Kidney (tissue), 13 donors: ENCODE measurements at regions not wholly inside any gene's neighbourhood (a gene's known extent, or its start where the extent isn't known, plus 50 kb on each side); places are given as distances from the start of the nearest gene placed in this dataset.
A peak's percentile ranks its signal among the peaks of the same experiment; 100 is the strongest.

Source experiments
- DNase-seq, 5 donors: peaks; one replicate each; pipeline ENCODE4 v3.0.0-alpha.2; 2013 to 2020
- FAIRE-seq: peaks from 2 replicates; lab custom pipeline; 2012; peaks lifted over from hg19 to GRCh38; lab: Jason Lieb, UNC
- H3K27ac ChIP-seq, 2 donors: one replicate each; pipeline ENCODE4 v1.7.0; 2013; ENCODE audit warnings: low read depth in 2 of 2, low read length in 2 of 2, inconsistent platforms in 1 of 2
- H3K27me3 ChIP-seq: one replicate; pipeline ENCODE4 v1.7.1; 2013; ENCODE audit warnings: low read length, inconsistent platforms; ENCODE audit not compliant: control insufficient read depth, insufficient read depth
- H3K36me3 ChIP-seq, 3 donors: one replicate each; pipeline versions ENCODE4 v1.7.0 to v1.7.1; 2013; ENCODE audit warnings: low read length in 3 of 3, control low read depth in 1 of 3, inconsistent platforms in 1 of 3; ENCODE audit not compliant: insufficient read depth in 3 of 3, control insufficient read depth in 2 of 3
- H3K4me1 ChIP-seq, 3 donors: one replicate each; pipeline versions ENCODE4 v1.7.0 to v1.7.1; 2013; ENCODE audit warnings: low read length in 3 of 3, inconsistent platforms in 1 of 3, low read depth in 1 of 3; ENCODE audit not compliant: control insufficient read depth in 2 of 3, insufficient read depth in 2 of 3
- H3K4me3 ChIP-seq, 3 donors: one replicate each; pipeline versions ENCODE4 v1.7.0 to v1.8.1; 2013; ENCODE audit warnings: low read length in 3 of 3, control low read depth in 1 of 3, inconsistent platforms in 1 of 3
- H3K9ac ChIP-seq, 3 donors: one replicate each; pipeline versions ENCODE4 v1.7.0 to v1.7.1; 2013; ENCODE audit warnings: low read length in 3 of 3, control low read depth in 1 of 3, inconsistent platforms in 1 of 3
- H3K9me3 ChIP-seq, 3 donors: one replicate each; pipeline versions ENCODE4 v1.7.0 to v1.7.1; 2013; ENCODE audit warnings: low read length in 3 of 3, control low read depth in 1 of 3, inconsistent platforms in 1 of 3; ENCODE audit not compliant: control insufficient read depth in 2 of 3, insufficient read depth in 1 of 3
- intact Hi-C: fragments of 100-400 bp; cut with DNase I; formaldehyde crosslinking; loops from one replicate; pipeline ENCODE4 v1.11.1; 2022
- TF ChIP-seq, protein P1 (sequence below): IDR thresholded peaks from 3 replicates; pipeline ENCODE4 v1.5.1; 2012; ENCODE audit warnings: mild to moderate bottlenecking, moderate library complexity, borderline replicate concordance; ENCODE audit not compliant: insufficient read depth; ENCODE audit errors: extremely low read depth
- donor health status: control.
- donor health status: control.
- donor health status: control.
- donor health status: control.
- donor health status: control.
- donor health status: DM: yes; HTN: yes; CAD: no.
- donor health status: Normal renal cell carcinoma (clear cell type).

DNA sequence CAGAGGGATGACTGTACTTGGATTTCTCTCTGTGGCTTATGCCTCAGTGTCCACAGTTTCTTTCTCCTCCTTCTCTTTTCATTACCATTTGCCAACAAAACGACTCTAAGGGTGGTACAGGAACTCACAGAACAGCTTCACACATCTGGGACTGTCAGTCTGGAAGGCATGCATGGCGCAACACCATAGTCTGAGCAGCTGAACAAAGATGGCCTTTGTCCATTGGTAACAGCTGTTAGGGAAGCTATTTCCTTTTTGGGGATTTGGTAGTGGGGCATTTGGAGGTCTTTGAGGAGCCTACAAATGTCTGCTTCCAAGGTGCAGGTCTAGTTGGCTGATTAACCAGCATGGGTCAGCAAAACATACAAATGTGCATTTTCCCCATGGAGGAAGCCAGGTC is 81.4 kb upstream of the PCDH8 start:
- Histone ChIP-seq H3K4me1 (no peaks in the 10 kb centered on the region), H3K27ac (no peak overlapping the region), H3K4me3 (no peak overlapping the region), H3K9ac (no peak overlapping the region), H3K27me3 (no peaks in the 10 kb centered on the region), H3K36me3 (no peaks in the 10 kb centered on the region), H3K9me3 (no peaks in the 10 kb centered on the region)
- intact Hi-C loops = no loop called here
- TF ChIP-seq, protein P1, sequence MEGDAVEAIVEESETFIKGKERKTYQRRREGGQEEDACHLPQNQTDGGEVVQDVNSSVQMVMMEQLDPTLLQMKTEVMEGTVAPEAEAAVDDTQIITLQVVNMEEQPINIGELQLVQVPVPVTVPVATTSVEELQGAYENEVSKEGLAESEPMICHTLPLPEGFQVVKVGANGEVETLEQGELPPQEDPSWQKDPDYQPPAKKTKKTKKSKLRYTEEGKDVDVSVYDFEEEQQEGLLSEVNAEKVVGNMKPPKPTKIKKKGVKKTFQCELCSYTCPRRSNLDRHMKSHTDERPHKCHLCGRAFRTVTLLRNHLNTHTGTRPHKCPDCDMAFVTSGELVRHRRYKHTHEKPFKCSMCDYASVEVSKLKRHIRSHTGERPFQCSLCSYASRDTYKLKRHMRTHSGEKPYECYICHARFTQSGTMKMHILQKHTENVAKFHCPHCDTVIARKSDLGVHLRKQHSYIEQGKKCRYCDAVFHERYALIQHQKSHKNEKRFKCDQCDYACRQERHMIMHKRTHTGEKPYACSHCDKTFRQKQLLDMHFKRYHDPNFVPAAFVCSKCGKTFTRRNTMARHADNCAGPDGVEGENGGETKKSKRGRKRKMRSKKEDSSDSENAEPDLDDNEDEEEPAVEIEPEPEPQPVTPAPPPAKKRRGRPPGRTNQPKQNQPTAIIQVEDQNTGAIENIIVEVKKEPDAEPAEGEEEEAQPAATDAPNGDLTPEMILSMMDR = no peak
- FAIRE-seq = no peak
- no peak for DNase-seq

DNA sequence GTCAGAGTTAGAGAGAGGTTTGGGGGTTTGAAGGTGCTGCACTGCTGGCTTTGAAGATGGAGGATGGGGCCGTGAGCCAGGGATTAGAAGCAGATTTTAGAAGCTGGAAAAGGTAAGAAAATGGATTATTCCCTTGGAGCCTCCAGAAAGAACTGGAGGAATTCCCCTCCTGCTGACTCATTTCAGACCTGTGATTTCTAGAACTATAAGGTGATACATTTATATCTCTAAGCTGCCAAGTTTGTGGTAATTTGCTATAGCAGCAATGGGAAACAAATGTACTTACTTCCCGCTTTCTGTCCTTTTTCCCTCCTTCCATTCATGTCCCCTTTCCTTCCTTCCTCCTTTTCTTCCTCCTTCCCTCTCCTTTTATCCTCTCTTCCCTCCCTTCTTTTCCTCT is 78.5 kb upstream of the PCDH8 start:
- no peaks in the 10 kb centered on the region for H3K36me3 ChIP-seq
- TF ChIP-seq, protein P1 = no peak
- DNase-seq (no peak), FAIRE-seq (no peak)
- H3K27ac ChIP-seq = no peak overlapping the region
- H3K9me3 ChIP-seq = no peaks in the 10 kb centered on the region
- H3K9ac ChIP-seq = no peak overlapping the region
- no peak overlapping the region for H3K4me3 ChIP-seq
- no peaks in the 10 kb centered on the region for H3K27me3 ChIP-seq
- intact Hi-C loops = no loop called here
- H3K4me1 ChIP-seq = no peaks in the 10 kb centered on the region

DNA sequence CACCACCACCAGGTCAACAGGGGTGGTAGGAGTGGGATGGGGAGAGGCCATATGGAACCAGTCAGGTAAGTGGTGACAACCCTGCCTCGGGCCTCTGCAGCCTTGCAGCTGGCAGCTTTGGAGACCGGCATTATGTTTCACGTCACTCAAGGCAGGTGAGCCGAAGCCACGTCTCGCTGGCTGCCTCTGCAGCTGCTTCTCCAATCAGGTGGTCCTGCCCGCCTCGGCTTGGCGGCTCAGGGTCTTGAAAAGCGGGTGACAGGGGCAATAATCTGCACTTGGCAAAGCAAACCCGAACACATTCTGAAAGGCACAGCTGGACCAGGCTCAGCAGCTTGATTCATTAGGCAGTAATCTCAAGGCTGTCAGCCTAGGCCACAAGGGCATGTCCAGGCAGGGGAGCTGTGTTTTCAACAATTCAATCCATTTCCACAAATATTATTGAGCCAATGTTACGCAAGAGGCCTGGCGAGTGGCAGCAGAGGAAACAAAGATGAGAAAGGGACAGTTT is 77.4 kb upstream of the PCDH8 start:
- Histone ChIP-seq H3K27ac (no peak overlapping the region), H3K4me1 (no peaks in the 10 kb centered on the region), H3K36me3 (no peaks in the 10 kb centered on the region), H3K27me3 (no peaks in the 10 kb centered on the region), H3K4me3 (no peak overlapping the region), H3K9ac (no peak overlapping the region), H3K9me3 (no peaks in the 10 kb centered on the region)
- FAIRE-seq (no peak), DNase-seq (peak in 4 of 5 donors; percentile 70 to 82 (median 75))
- intact Hi-C loops = no loop called here
- TF ChIP-seq, protein P1 = no peak

DNA sequence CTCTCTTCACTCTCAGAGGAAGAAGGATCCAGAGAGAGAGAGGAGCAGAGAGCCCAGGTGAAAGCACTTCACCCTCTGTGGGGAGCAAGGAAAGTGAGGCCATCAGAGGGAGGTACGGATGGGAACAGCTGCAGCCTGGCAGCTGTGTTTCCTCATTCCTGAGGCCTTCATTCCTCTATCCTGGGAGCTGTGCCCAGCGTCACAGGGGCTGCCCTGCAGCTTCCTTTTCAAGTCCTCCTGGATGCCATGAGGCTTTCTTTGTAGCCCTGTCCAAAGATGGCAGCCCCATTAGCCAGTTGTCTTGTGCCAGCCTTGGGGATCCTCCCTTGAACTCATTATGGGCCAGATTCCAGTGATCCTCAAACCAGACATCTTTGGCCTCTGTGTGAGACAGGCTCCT is 76.8 kb upstream of the PCDH8 start:
- FAIRE-seq = no peak
- H3K4me1 ChIP-seq = no peaks in the 10 kb centered on the region
- TF ChIP-seq, protein P1 = no peak
- no peak overlapping the region for H3K27ac ChIP-seq
- DNase-seq = peak in 2 of 5 donors; percentile 29 to 35
- no peaks in the 10 kb centered on the region for H3K27me3 ChIP-seq
- no peaks in the 10 kb centered on the region for H3K36me3 ChIP-seq
- intact Hi-C loops = no loop called here
- no peak overlapping the region for H3K4me3 ChIP-seq
- H3K9me3 ChIP-seq = no peaks in the 10 kb centered on the region
- H3K9ac ChIP-seq = no peak overlapping the region
